Keratinocyte (primary cell): ENCODE measurements at regions not wholly inside any gene's neighbourhood (a gene's known extent, or its start where the extent isn't known, plus 50 kb on each side); places are given as distances from the start of the nearest gene placed in this dataset.

Experiments
- DNase-seq: peaks from one replicate; pipeline ENCODE4 v3.0.0-alpha.2; 2011; ENCODE audit warnings: low read depth, missing footprints, low spot score
- FAIRE-seq: peaks from 2 replicates; lab custom pipeline; 2011; peaks lifted over from hg19 to GRCh38; lab: Jason Lieb, UNC
- H2AFZ ChIP-seq: 2 replicates; pipeline ENCODE4 v1.6.0; 2012; ENCODE audit warnings: low read length, control low read depth, inconsistent platforms; ENCODE audit not compliant: control insufficient read depth
- H3K27ac ChIP-seq: 2 replicates; pipeline ENCODE4 v1.5.1; 2011; ENCODE audit warnings: low read length; ENCODE audit not compliant: control insufficient read depth, insufficient read depth
- H3K27me3 ChIP-seq: 3 replicates; pipeline ENCODE4 v1.6.0; 2011; ENCODE audit warnings: low read length; ENCODE audit not compliant: control insufficient read depth, insufficient read depth; ENCODE audit errors: extremely low read depth
- H3K36me3 ChIP-seq, 2 experiments: 2 replicates in 1 of 2; 3 replicates in 1 of 2; pipeline ENCODE4 v1.5.1; 2011; ENCODE audit warnings: low read length in 2 of 2, mild to moderate bottlenecking in 1 of 2; ENCODE audit not compliant: control insufficient read depth in 2 of 2, insufficient read depth in 2 of 2; ENCODE audit errors: extremely low read depth in 1 of 2
- H3K4me1 ChIP-seq: 3 replicates; pipeline ENCODE4 v1.5.1; 2011; ENCODE audit warnings: low read length; ENCODE audit not compliant: control insufficient read depth, insufficient read depth; ENCODE audit errors: extremely low read depth
- H3K4me2 ChIP-seq: 3 replicates; pipeline ENCODE4 v1.6.0; 2011; ENCODE audit warnings: low read depth, low read length; ENCODE audit not compliant: control insufficient read depth, insufficient read depth; ENCODE audit errors: extremely low read depth
- H3K4me3 ChIP-seq, 3 experiments: fragments of 200-600 bp in 1 of 3; sonication (generic) in 1 of 3; 2 replicates in 2 of 3; 3 replicates in 1 of 3; pipeline ENCODE4 v1.5.1; 2011 to 2016; ENCODE audit warnings: low read length in 3 of 3, mild to moderate bottlenecking in 3 of 3, control low read depth in 2 of 3, inconsistent platforms in 1 of 3, low read depth in 1 of 3, mixed read lengths in 1 of 3, mixed run types in 1 of 3, moderate library complexity in 1 of 3; ENCODE audit not compliant: control insufficient read depth in 2 of 3, insufficient read depth in 2 of 3; ENCODE audit errors: extremely low read depth in 1 of 3
- H3K79me2 ChIP-seq: 2 replicates; pipeline ENCODE4 v1.6.0; 2012; ENCODE audit warnings: low read length; ENCODE audit not compliant: control insufficient read depth, insufficient read depth
- H3K9ac ChIP-seq: 3 replicates; pipeline ENCODE4 v1.6.0; 2011; ENCODE audit warnings: low read length; ENCODE audit not compliant: control insufficient read depth, insufficient read depth; ENCODE audit errors: extremely low read depth
- H3K9me1 ChIP-seq: 3 replicates; pipeline ENCODE4 v1.6.0; 2011; ENCODE audit warnings: low read length; ENCODE audit not compliant: control insufficient read depth, insufficient read depth; ENCODE audit errors: extremely low read depth
- H3K9me3 ChIP-seq: 2 replicates; pipeline ENCODE4 v1.5.1; 2012; ENCODE audit warnings: low read depth, low read length; ENCODE audit not compliant: control insufficient read depth
- H4K20me1 ChIP-seq: 3 replicates; pipeline ENCODE4 v1.6.0; 2011; ENCODE audit warnings: low read length; ENCODE audit not compliant: control insufficient read depth, insufficient read depth; ENCODE audit errors: extremely low read depth
- CTCF ChIP-seq, 3 experiments: IDR thresholded peaks in 1 of 3; conservative IDR thresholded peaks in 1 of 3; optimal IDR thresholded peaks in 1 of 3; 2 replicates in 2 of 3; 3 replicates in 1 of 3; pipeline versions ENCODE3 to v1.5.1; 2011; ENCODE audit warnings: low read length in 3 of 3, mild to moderate bottlenecking in 3 of 3, moderate library complexity in 2 of 3, control low read depth in 1 of 3, inconsistent platforms in 1 of 3; ENCODE audit not compliant: insufficient read depth in 2 of 3; ENCODE audit errors: extremely low read depth in 1 of 3
- EZH2 ChIP-seq: IDR thresholded peaks from one replicate; pipeline ENCODE4 v1.6.1; 2012; ENCODE audit warnings: inconsistent platforms, mild to moderate bottlenecking, low read length, moderate library complexity
- dilution Hi-C: fragments of 300-500 bp; cut with MboI; formaldehyde crosslinking; loops from one replicate; pipeline ENCODE4 v1.7.0; 2020; ENCODE audit warnings: low sequenced_read_pairs; ENCODE audit not compliant: extremely low pct_ligation_motif_present

GRCh38 chr6:114659513-114659912 lies 316.7 kb upstream of the HS3ST5 start:
- DNase-seq, result no peak
- Histone ChIP-seq H3K36me3 (no peaks in the 10 kb centered on the region), H3K4me1 (no peaks in the 10 kb centered on the region), H3K4me3 (no peak overlapping the region), H2AFZ (no peak overlapping the region), H3K9ac (no peak overlapping the region), H3K9me3 (no peaks in the 10 kb centered on the region), H4K20me1 (no peaks in the 10 kb centered on the region), H3K4me2 (no peak overlapping the region), H3K27ac (no peak overlapping the region), H3K79me2 (no peaks in the 10 kb centered on the region), H3K9me1 (no peaks in the 10 kb centered on the region), H3K27me3 (no peaks in the 10 kb centered on the region)
- no peak for FAIRE-seq
- no peak for TF ChIP-seq CTCF (optimal IDR thresholded peaks at IDR 0.05 in 1 of 3, IDR thresholded peaks at IDR 0.05 in 1 of 3, conservative IDR thresholded peaks at IDR 0.05 in 1 of 3; ENCODE audit: extremely low read depth in 1 of 3, insufficient read depth in 2 of 3, low read length in 3 of 3)
- no peak for TF ChIP-seq EZH2
- dilution Hi-C loops, result no loop called here

- Histone ChIP-seq H3K4me2 (no peak overlapping the region), H3K27me3 (no peaks in the 10 kb centered on the region), H3K4me1 (no peaks in the 10 kb centered on the region), H3K4me3 (no peak overlapping the region), H3K9ac (no peak overlapping the region), H3K79me2 (no peaks in the 10 kb centered on the region), H3K9me3 (no peaks in the 10 kb centered on the region), H3K9me1 (no peaks in the 10 kb centered on the region), H3K36me3 (no peaks in the 10 kb centered on the region), H4K20me1 (no peaks in the 10 kb centered on the region), H3K27ac (no peak overlapping the region), H2AFZ (no peak overlapping the region)
- FAIRE-seq (no peak), DNase-seq (no peak)
- dilution Hi-C loops, result no loop called here
- no peak for TF ChIP-seq CTCF (optimal IDR thresholded peaks at IDR 0.05 in 1 of 3, IDR thresholded peaks at IDR 0.05 in 1 of 3, conservative IDR thresholded peaks at IDR 0.05 in 1 of 3; ENCODE audit: extremely low read depth in 1 of 3, insufficient read depth in 2 of 3, low read length in 3 of 3)
- TF ChIP-seq EZH2, result no peak
Observed at GRCh38 chr6:114651611-114652010, 308.8 kb upstream of the HS3ST5 start.
